GM19438 (cell line): ENCODE measurements at regions not wholly inside any gene's neighbourhood (a gene's known extent, or its start where the extent isn't known, plus 50 kb on each side); places are given as distances from the start of the nearest gene placed in this dataset.
"Not testable (repeated sequence)": the region's sequence is repeated elsewhere in the genome, so short reads cannot be mapped to it uniquely, and the experiment has no call there.

Experiments
- ATAC-seq: cut with Tn5 transposase; IDR thresholded peaks from one replicate; pipeline ENCODE4 v1.9.1; 2021; ENCODE audit warnings: low read depth; ENCODE audit not compliant: unreplicated experiment

DNA sequence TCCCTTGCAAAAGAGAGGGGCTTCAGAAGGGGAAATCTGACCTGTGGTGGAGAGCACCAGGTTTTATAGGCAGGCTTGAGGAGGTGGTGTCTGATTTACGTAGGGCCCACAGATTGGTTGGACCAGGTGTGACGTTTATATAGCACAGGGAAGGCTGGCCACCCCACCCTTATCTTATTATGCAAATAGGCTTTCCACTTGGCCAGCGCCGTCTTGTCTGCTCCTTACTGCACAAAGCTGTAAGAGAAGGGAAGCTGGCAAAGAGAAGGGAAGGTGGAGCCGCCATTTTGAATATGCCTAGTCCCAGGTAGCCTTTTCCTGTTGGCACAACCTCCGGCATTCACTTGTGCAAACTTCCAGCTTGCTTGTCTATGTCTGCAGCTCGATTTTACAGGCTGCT, 221.4 kb downstream of the GATA3 start:
- ATAC-seq: no peak

GRCh38 chr10:8278099-8278498, 223.6 kb downstream of the GATA3 start:
- no peak for ATAC-seq

GRCh38 chr10:8279598-8279997, 225.1 kb downstream of the GATA3 start:
- no peak for ATAC-seq

GRCh38 chr10:8280946-8281345, 226.5 kb downstream of the GATA3 start:
- ATAC-seq: no peak

DNA sequence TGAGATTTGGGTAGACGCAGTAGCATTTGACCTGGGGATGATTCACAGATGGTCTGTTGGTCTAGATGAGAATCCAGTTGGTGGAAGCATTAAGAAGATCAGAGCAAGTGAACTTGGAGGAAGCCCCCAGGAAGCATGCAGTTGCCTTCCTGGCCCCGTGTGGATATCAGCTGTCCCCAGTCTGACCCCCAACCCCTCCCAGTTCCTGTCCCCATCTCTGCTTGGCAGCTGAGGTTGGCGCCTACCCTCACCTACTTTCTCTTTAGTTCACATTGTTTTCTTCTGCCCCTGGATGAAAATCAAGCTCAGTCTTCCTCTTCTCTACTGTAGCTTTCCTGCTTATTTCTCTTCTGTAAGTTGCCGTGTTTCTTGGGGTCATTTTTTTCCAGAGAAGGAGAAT, 227.9 kb downstream of the GATA3 start:
- ATAC-seq: no peak

- ATAC-seq: no peak
These were observed 228.8 kb downstream of the GATA3 start for GRCh38 chr10:8283166-8283905.

DNA sequence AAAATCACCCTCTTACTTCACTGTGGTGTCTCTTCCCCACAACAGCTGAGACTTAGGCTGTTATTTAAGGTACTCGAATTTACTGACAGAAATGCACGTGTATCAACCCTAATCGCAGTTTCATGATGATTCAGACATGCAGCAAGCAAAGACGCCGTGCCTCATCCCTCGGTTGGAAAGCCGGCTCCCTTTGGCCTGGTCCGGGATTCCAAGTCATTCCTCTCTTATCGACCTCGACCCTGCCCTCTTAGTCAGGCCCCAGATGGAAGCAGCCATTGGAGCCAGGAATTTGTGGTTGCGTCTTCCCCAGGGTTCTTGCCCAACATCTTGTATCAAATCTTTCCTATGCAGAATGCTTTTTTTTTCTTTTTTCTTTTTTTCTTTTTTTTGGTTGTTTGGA, 229.5 kb downstream of the GATA3 start:
- ATAC-seq: no peak

- not testable (repeated sequence) for ATAC-seq
These were observed 231.5 kb downstream of the GATA3 start for GRCh38 chr10:8285970-8286369.

GRCh38 chr10:8288600-8288999, 234.1 kb downstream of the GATA3 start:
- no peak for ATAC-seq

GRCh38 chr10:8289186-8289924, 234.9 kb downstream of the GATA3 start:
- ATAC-seq: no peak

GRCh38 chr10:8294779-8295178, 240.3 kb downstream of the GATA3 start:
- no peak for ATAC-seq

- no peak for ATAC-seq
These were observed 240.8 kb downstream of the GATA3 start for GRCh38 chr10:8295311-8295710.

- ATAC-seq: no peak
These were observed 241.7 kb downstream of the GATA3 start for GRCh38 chr10:8296090-8296733.

- no peak for ATAC-seq
These were observed 242.2 kb downstream of the GATA3 start for GRCh38 chr10:8296734-8297101.

- ATAC-seq: no peak
These were observed 242.6 kb downstream of the GATA3 start for GRCh38 chr10:8297107-8297506.

DNA sequence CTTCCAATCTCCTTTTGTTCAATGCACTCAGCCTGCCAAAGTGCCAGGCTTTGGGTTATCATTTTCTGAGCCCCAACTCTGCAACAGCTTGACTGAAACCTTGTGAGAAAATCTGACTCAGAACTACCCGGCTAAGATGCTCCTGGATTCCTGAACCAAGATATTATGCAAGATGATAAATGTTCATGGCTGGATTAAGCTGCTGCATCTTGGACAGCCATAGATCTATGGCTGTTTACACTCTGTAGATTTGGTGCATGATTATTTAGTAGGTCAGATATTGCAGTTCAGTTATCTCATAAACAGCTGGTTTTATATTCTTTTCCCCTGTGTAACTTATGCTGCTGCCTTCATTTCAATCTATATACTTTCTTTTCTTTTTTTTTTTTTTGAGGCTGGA, 243.5 kb downstream of the GATA3 start:
- ATAC-seq: no peak

GRCh38 chr10:8298896-8299570, 244.5 kb downstream of the GATA3 start:
- ATAC-seq: no peak

DNA sequence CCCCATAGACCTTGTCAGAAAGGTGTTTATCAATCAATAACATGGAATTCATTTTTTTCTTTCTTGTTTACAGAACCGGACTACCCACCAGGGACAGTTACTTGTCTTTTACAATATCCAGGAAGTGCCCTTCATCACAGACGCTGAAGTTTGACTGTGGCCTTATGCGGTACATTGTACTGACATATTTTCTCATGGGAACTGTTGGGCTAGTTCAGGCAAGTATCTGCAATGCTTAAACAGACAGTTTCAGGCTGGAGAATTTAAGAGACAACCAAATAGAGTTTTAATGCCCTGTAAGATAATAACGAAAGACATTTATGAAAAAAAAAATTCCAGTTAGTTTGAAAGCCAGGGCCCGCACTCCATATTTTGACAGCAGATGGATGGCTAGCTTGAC, 246.4 kb downstream of the GATA3 start:
- no peak for ATAC-seq

GRCh38 chr10:8301333-8301732, 246.8 kb downstream of the GATA3 start:
- ATAC-seq: no peak

DNA sequence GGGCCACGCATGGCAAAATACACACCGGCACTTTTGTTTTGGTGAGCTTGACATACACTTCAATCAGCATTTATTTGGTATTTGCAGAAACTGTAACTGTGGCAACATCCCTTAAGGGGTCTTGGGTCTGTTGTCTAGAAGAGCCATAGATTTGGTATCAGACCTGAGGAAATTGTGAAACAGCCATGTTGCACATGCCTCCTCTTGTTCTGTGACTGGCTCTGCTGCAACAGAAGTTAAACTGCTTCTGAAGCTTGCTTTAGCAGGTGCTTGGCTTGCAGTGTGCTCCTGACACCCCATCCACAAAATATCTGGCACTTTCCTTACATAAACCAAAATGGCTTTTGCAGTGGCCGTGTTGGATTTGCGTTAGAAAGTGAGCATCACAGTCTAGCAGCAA, 247.3 kb downstream of the GATA3 start:
- ATAC-seq: no peak

DNA sequence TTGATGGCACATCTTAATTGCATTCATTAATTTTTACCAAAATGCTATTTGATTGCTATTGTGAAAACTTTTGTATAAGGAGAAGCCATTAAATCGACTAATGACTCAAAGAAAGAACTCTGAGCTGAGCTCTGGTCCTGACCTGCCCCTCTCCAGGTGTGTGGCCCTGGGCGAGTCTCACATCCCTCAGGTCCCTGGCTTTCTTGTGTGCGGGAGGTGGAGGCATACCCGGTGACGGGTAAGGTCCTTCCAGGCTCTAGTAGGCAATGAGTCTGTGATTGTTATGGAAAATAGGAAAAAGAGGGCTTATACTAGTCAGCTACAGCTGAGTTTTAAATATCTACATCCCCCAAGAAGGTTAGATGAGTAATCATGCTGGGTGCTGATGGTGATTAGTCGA, 248.1 kb downstream of the GATA3 start:
- no peak for ATAC-seq
